KMS-11 (cell line): ENCODE measurements at regions not wholly inside any gene's neighbourhood (a gene's known extent, or its start where the extent isn't known, plus 50 kb on each side); places are given as distances from the start of the nearest gene placed in this dataset.

ENCODE experiments used
- H2AFZ ChIP-seq: fragments of 200-600 bp; sonication (generic); 2 replicates; pipeline ENCODE4 v1.6.1; 2016; ENCODE audit warnings: antibody characterized with exemption, mixed run types, low read depth
- H3K27ac ChIP-seq: fragments of 200-600 bp; sonication (generic); 2 replicates; pipeline ENCODE4 v1.6.1; 2016; ENCODE audit warnings: mild to moderate bottlenecking, mixed run types
- H3K27me3 ChIP-seq: fragments of 200-600 bp; sonication (generic); 2 replicates; pipeline ENCODE4 v1.6.1; 2017; ENCODE audit warnings: mild to moderate bottlenecking, low read depth, mixed run types, moderate library complexity; ENCODE audit not compliant: insufficient read depth
- H3K36me3 ChIP-seq: fragments of 200-600 bp; sonication (generic); 2 replicates; pipeline ENCODE4 v1.6.1; 2017; ENCODE audit warnings: mild to moderate bottlenecking, mixed run types; ENCODE audit not compliant: insufficient read depth
- H3K4me1 ChIP-seq: fragments of 200-600 bp; sonication (generic); 2 replicates; pipeline ENCODE4 v1.6.1; 2016; ENCODE audit warnings: mild to moderate bottlenecking, low read depth, mixed run types; ENCODE audit not compliant: poor library complexity, severe bottlenecking
- H3K4me2 ChIP-seq: fragments of 200-600 bp; sonication (generic); 2 replicates; pipeline ENCODE4 v1.7.0; 2016; ENCODE audit warnings: mild to moderate bottlenecking, mixed run types
- H3K4me3 ChIP-seq: fragments of 200-600 bp; sonication (generic); IDR thresholded peaks from 2 replicates; pipeline ENCODE4 v1.6.1; 2017; ENCODE audit warnings: low read depth, low read length, mixed read lengths; ENCODE audit not compliant: insufficient read depth
- H3K79me2 ChIP-seq: fragments of 200-600 bp; sonication (generic); 2 replicates; pipeline ENCODE4 v1.6.1; 2016; ENCODE audit warnings: low read depth, mixed run types; ENCODE audit not compliant: insufficient read depth
- H3K9ac ChIP-seq: fragments of 200-600 bp; sonication (generic); 2 replicates; pipeline ENCODE4 v1.6.1; 2016; ENCODE audit warnings: mild to moderate bottlenecking, mixed run types
- H4K20me1 ChIP-seq: fragments of 200-600 bp; sonication (generic); 2 replicates; pipeline ENCODE4 v1.6.1; 2016; ENCODE audit warnings: mild to moderate bottlenecking, mixed run types; ENCODE audit not compliant: insufficient read depth
- CTCF ChIP-seq: fragments of 200-600 bp; sonication (generic); conservative IDR thresholded peaks from 2 replicates; pipeline ENCODE4 v1.6.1; 2017; ENCODE audit warnings: low read depth, mild to moderate bottlenecking, antibody characterized with exemption, low read length, moderate library complexity, mixed read lengths

GRCh38 chr11:115716601-115717529, 212.7 kb upstream of the CADM1 start:
- Histone ChIP-seq H2AFZ (no peak overlapping the region), H3K4me1 (no peaks in the 10 kb centered on the region), H3K4me2 (no peak overlapping the region), H3K9ac (no peak overlapping the region), H3K27ac (no peak overlapping the region), H4K20me1 (no peaks in the 10 kb centered on the region), H3K36me3 (no peaks in the 10 kb centered on the region), H3K4me3 (no peak overlapping the region), H3K27me3 (no peaks in the 10 kb centered on the region), H3K79me2 (no peaks in the 10 kb centered on the region)
- TF ChIP-seq CTCF, result no peak

GRCh38 chr11:115716080-115716479, 211.9 kb upstream of the CADM1 start:
- no peak for TF ChIP-seq CTCF
- Histone ChIP-seq H4K20me1 (no peaks in the 10 kb centered on the region), H3K4me2 (no peak overlapping the region), H2AFZ (no peak overlapping the region), H3K36me3 (no peaks in the 10 kb centered on the region), H3K79me2 (no peaks in the 10 kb centered on the region), H3K27me3 (no peaks in the 10 kb centered on the region), H3K4me1 (no peaks in the 10 kb centered on the region), H3K27ac (no peak overlapping the region), H3K4me3 (no peak overlapping the region), H3K9ac (no peak overlapping the region)

- no peaks in the 10 kb centered on the region for H3K27me3 ChIP-seq
- no peaks in the 10 kb centered on the region for H4K20me1 ChIP-seq
- no peak for TF ChIP-seq CTCF
- H3K4me3 ChIP-seq, result no peak overlapping the region
- no peak overlapping the region for H3K27ac ChIP-seq
- H2AFZ ChIP-seq, result no peak overlapping the region
- no peaks in the 10 kb centered on the region for H3K4me1 ChIP-seq
- no peaks in the 10 kb centered on the region for H3K36me3 ChIP-seq
- H3K79me2 ChIP-seq, result no peaks in the 10 kb centered on the region
- no peak overlapping the region for H3K4me2 ChIP-seq
- H3K9ac ChIP-seq, result no peak overlapping the region
Measured at GRCh38 chr11:115715251-115715770, 211.1 kb upstream of the CADM1 start.

- no peak for TF ChIP-seq CTCF
- H3K79me2 ChIP-seq, result no peaks in the 10 kb centered on the region
Measured at GRCh38 chr11:115712296-115712695, 208.1 kb upstream of the CADM1 start.

More at GRCh38 chr11:115712296-115712695, 208.1 kb upstream of the CADM1 start:
- no peaks in the 10 kb centered on the region for H4K20me1 ChIP-seq
- no peak overlapping the region for H2AFZ ChIP-seq
- H3K4me1 ChIP-seq, result no peaks in the 10 kb centered on the region
- H3K27me3 ChIP-seq, result no peaks in the 10 kb centered on the region
- H3K4me3 ChIP-seq, result no peak overlapping the region
- no peak overlapping the region for H3K4me2 ChIP-seq
- no peak overlapping the region for H3K27ac ChIP-seq
- H3K9ac ChIP-seq, result no peak overlapping the region
- H3K36me3 ChIP-seq, result no peaks in the 10 kb centered on the region
